Keratinocyte (primary cell): ENCODE measurements at regions not wholly inside any gene's neighbourhood (a gene's known extent, or its start where the extent isn't known, plus 50 kb on each side); places are given as distances from the start of the nearest gene placed in this dataset.
"Not testable (repeated sequence)": the region's sequence is repeated elsewhere in the genome, so short reads cannot be mapped to it uniquely, and the experiment has no call there.

Experiments
- DNase-seq: peaks from one replicate; pipeline ENCODE4 v3.0.0-alpha.2; 2011; ENCODE audit warnings: low read depth, missing footprints, low spot score
- FAIRE-seq: peaks from 2 replicates; lab custom pipeline; 2011; peaks lifted over from hg19 to GRCh38; lab: Jason Lieb, UNC
- H2AFZ ChIP-seq: 2 replicates; pipeline ENCODE4 v1.6.0; 2012; ENCODE audit warnings: low read length, control low read depth, inconsistent platforms; ENCODE audit not compliant: control insufficient read depth
- H3K27ac ChIP-seq: 2 replicates; pipeline ENCODE4 v1.5.1; 2011; ENCODE audit warnings: low read length; ENCODE audit not compliant: control insufficient read depth, insufficient read depth
- H3K27me3 ChIP-seq: 3 replicates; pipeline ENCODE4 v1.6.0; 2011; ENCODE audit warnings: low read length; ENCODE audit not compliant: control insufficient read depth, insufficient read depth; ENCODE audit errors: extremely low read depth
- H3K36me3 ChIP-seq, 2 experiments: 2 replicates in 1 of 2; 3 replicates in 1 of 2; pipeline ENCODE4 v1.5.1; 2011; ENCODE audit warnings: low read length in 2 of 2, mild to moderate bottlenecking in 1 of 2; ENCODE audit not compliant: control insufficient read depth in 2 of 2, insufficient read depth in 2 of 2; ENCODE audit errors: extremely low read depth in 1 of 2
- H3K4me1 ChIP-seq: 3 replicates; pipeline ENCODE4 v1.5.1; 2011; ENCODE audit warnings: low read length; ENCODE audit not compliant: control insufficient read depth, insufficient read depth; ENCODE audit errors: extremely low read depth
- H3K4me2 ChIP-seq: 3 replicates; pipeline ENCODE4 v1.6.0; 2011; ENCODE audit warnings: low read depth, low read length; ENCODE audit not compliant: control insufficient read depth, insufficient read depth; ENCODE audit errors: extremely low read depth
- H3K4me3 ChIP-seq, 3 experiments: fragments of 200-600 bp in 1 of 3; sonication (generic) in 1 of 3; 2 replicates in 2 of 3; 3 replicates in 1 of 3; pipeline ENCODE4 v1.5.1; 2011 to 2016; ENCODE audit warnings: low read length in 3 of 3, mild to moderate bottlenecking in 3 of 3, control low read depth in 2 of 3, inconsistent platforms in 1 of 3, low read depth in 1 of 3, mixed read lengths in 1 of 3, mixed run types in 1 of 3, moderate library complexity in 1 of 3; ENCODE audit not compliant: control insufficient read depth in 2 of 3, insufficient read depth in 2 of 3; ENCODE audit errors: extremely low read depth in 1 of 3
- H3K79me2 ChIP-seq: 2 replicates; pipeline ENCODE4 v1.6.0; 2012; ENCODE audit warnings: low read length; ENCODE audit not compliant: control insufficient read depth, insufficient read depth
- H3K9ac ChIP-seq: 3 replicates; pipeline ENCODE4 v1.6.0; 2011; ENCODE audit warnings: low read length; ENCODE audit not compliant: control insufficient read depth, insufficient read depth; ENCODE audit errors: extremely low read depth
- H3K9me1 ChIP-seq: 3 replicates; pipeline ENCODE4 v1.6.0; 2011; ENCODE audit warnings: low read length; ENCODE audit not compliant: control insufficient read depth, insufficient read depth; ENCODE audit errors: extremely low read depth
- H3K9me3 ChIP-seq: 2 replicates; pipeline ENCODE4 v1.5.1; 2012; ENCODE audit warnings: low read depth, low read length; ENCODE audit not compliant: control insufficient read depth
- H4K20me1 ChIP-seq: 3 replicates; pipeline ENCODE4 v1.6.0; 2011; ENCODE audit warnings: low read length; ENCODE audit not compliant: control insufficient read depth, insufficient read depth; ENCODE audit errors: extremely low read depth
- CTCF ChIP-seq, 3 experiments: IDR thresholded peaks in 1 of 3; conservative IDR thresholded peaks in 1 of 3; optimal IDR thresholded peaks in 1 of 3; 2 replicates in 2 of 3; 3 replicates in 1 of 3; pipeline versions ENCODE3 to v1.5.1; 2011; ENCODE audit warnings: low read length in 3 of 3, mild to moderate bottlenecking in 3 of 3, moderate library complexity in 2 of 3, control low read depth in 1 of 3, inconsistent platforms in 1 of 3; ENCODE audit not compliant: insufficient read depth in 2 of 3; ENCODE audit errors: extremely low read depth in 1 of 3
- EZH2 ChIP-seq: IDR thresholded peaks from one replicate; pipeline ENCODE4 v1.6.1; 2012; ENCODE audit warnings: inconsistent platforms, mild to moderate bottlenecking, low read length, moderate library complexity
- dilution Hi-C: fragments of 300-500 bp; cut with MboI; formaldehyde crosslinking; loops from one replicate; pipeline ENCODE4 v1.7.0; 2020; ENCODE audit warnings: low sequenced_read_pairs; ENCODE audit not compliant: extremely low pct_ligation_motif_present

DNA sequence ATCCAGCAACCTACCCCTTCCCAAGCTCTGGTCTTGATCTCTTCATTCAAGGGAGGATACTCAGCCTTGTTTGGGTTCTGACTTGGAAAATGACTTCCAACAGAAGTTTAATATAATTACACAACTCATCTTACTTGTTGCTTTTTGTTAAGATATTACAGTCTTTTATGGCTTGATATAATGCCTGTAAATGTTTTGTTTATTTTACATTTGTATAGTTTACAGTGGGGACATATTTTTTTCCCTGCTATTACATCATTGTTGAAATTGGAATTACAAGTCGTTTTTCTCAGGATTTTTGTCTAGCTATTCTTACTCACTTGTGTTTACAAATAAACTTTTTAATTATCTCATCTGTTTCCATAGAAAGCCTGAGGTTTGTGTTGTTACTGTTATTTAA lies 436.0 kb downstream of the CNTNAP4 start:
- Histone ChIP-seq H3K9ac (no peak overlapping the region), H3K9me1 (no peaks in the 10 kb centered on the region), H3K9me3 (no peaks in the 10 kb centered on the region), H3K27ac (no peak overlapping the region), H3K4me3 (no peak overlapping the region), H3K27me3 (no peaks in the 10 kb centered on the region), H2AFZ (no peak overlapping the region), H4K20me1 (no peaks in the 10 kb centered on the region), H3K36me3 (no peaks in the 10 kb centered on the region), H3K79me2 (no peaks in the 10 kb centered on the region), H3K4me2 (no peak overlapping the region), H3K4me1 (no peaks in the 10 kb centered on the region)
- dilution Hi-C loops = no loop called here
- TF ChIP-seq EZH2 (no peak), CTCF (optimal IDR thresholded peaks at IDR 0.05 in 1 of 3, IDR thresholded peaks at IDR 0.05 in 1 of 3, conservative IDR thresholded peaks at IDR 0.05 in 1 of 3; ENCODE audit: extremely low read depth in 1 of 3, insufficient read depth in 2 of 3, low read length in 3 of 3) (no peak)
- no peak for FAIRE-seq
- no peak for DNase-seq

GRCh38 chr16:76716251-76716650 lies 439.1 kb downstream of the CNTNAP4 start:
- H3K4me3 ChIP-seq, H3K9me1 ChIP-seq, FAIRE-seq, H3K9me3 ChIP-seq, DNase-seq, H3K4me1 ChIP-seq, H3K36me3 ChIP-seq, H3K4me2 ChIP-seq, H3K27ac ChIP-seq, H4K20me1 ChIP-seq, H2AFZ ChIP-seq, H3K79me2 ChIP-seq, dilution Hi-C loops, H3K27me3 ChIP-seq, H3K9ac ChIP-seq: not testable (repeated sequence)

- Histone ChIP-seq H3K9me1 (no peaks in the 10 kb centered on the region), H2AFZ (no peak overlapping the region), H3K27me3 (no peaks in the 10 kb centered on the region), H3K36me3 (no peaks in the 10 kb centered on the region), H3K27ac (no peak overlapping the region), H3K4me1 (no peaks in the 10 kb centered on the region), H3K9ac (no peak overlapping the region), H3K9me3 (peaks cover 4% of the 10 kb centered on the region), H4K20me1 (no peaks in the 10 kb centered on the region), H3K4me3 (no peak overlapping the region), H3K4me2 (no peak overlapping the region), H3K79me2 (no peaks in the 10 kb centered on the region)
- FAIRE-seq = no peak
- DNase-seq = no peak
- dilution Hi-C loops = no loop called here
- TF ChIP-seq CTCF (optimal IDR thresholded peaks at IDR 0.05 in 1 of 3, IDR thresholded peaks at IDR 0.05 in 1 of 3, conservative IDR thresholded peaks at IDR 0.05 in 1 of 3; ENCODE audit: extremely low read depth in 1 of 3, insufficient read depth in 2 of 3, low read length in 3 of 3) (no peak), EZH2 (no peak)
Observed at GRCh38 chr16:76724181-76724580, 447.0 kb downstream of the CNTNAP4 start.
